Left lung (tissue), 4 donors: ENCODE measurements at regions not wholly inside any gene's neighbourhood (a gene's known extent, or its start where the extent isn't known, plus 50 kb on each side); places are given as distances from the start of the nearest gene placed in this dataset.
A peak's percentile ranks its signal among the peaks of the same experiment; 100 is the strongest.
"Not testable (repeated sequence)": the region's sequence is repeated elsewhere in the genome, so short reads cannot be mapped to it uniquely, and the experiment has no call there.

Source experiments
- ATAC-seq: fragments of 200-7000 bp; cut with Tn5 transposase; one replicate; pipeline ENCODE4 v1.9.1; 2020; ENCODE audit warnings: moderate library complexity
- DNase-seq, 4 donors: peaks; one replicate each; pipeline ENCODE4 v3.0.0-alpha.2; 2013 to 2020
- H3K27ac ChIP-seq, 2 donors: fragments of 200-600 bp; sonication (generic) in 1 of 2; one replicate each; pipeline versions ENCODE4 v1.5.0 to v1.8.0; 2020 to 2021
- H3K27me3 ChIP-seq, 2 donors: fragments of 200-600 bp; sonication (generic) in 1 of 2; one replicate each; pipeline versions ENCODE4 v1.5.0 to v1.8.0; 2020 to 2021
- H3K36me3 ChIP-seq, 2 donors: fragments of 200-600 bp; sonication (generic) in 1 of 2; one replicate each; pipeline versions ENCODE4 v1.5.0 to v1.8.0; 2020 to 2021
- H3K4me1 ChIP-seq, 2 donors: fragments of 200-600 bp; one replicate each; pipeline ENCODE4 v1.8.0; 2021
- H3K4me3 ChIP-seq, 2 donors: fragments of 200-600 bp; sonication (generic) in 1 of 2; one replicate each; pipeline versions ENCODE4 v1.5.0 to v1.8.0; 2020 to 2021; ENCODE audit warnings: mild to moderate bottlenecking in 1 of 2
- H3K9me3 ChIP-seq, 2 donors: fragments of 200-600 bp; sonication (generic) in 1 of 2; one replicate each; pipeline versions ENCODE4 v1.5.0 to v1.8.0; 2020 to 2021
- intact Hi-C, 2 donors: fragments of 100-400 bp; cut with DNase I; formaldehyde crosslinking; loops; one replicate each; pipeline versions ENCODE4 v1.11.2 to v1.14.2; 2022
- TF ChIP-seq, protein P1 (sequence below), 2 donors: fragments of 200-600 bp; sonication (generic) in 1 of 2; IDR thresholded peaks; one replicate each; pipeline versions ENCODE4 v1.5.0 to v1.8.0; 2021; ENCODE audit warnings: antibody characterized with exemption in 2 of 2
- donor health status: DM: no; HTN: yes; CAD: no.
- donor health status: DM: no; HTN: no; CAD: no.

DNA sequence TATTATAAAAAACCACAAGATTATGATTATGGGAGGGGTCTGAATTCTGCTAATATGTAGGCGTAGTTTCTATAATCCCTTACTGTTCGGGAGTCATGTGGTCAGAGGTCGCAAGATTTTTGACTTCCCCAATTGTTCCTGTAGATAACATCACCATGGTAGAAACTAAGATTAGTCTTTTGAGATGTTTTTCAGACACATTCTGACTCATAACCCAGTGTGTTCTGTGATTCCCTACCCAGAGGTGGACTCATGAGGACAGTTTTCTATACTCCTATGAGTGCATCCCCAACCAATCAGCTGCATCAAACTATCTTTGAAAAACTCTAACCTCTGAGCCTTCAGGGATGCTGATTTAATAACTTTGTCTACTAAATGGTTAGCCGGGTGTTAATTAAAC, 175.5 kb downstream of the RFPL4B start:
- intact Hi-C loops, result no loop called here
- Histone ChIP-seq H3K4me1 (no peaks in the 10 kb centered on the region), H3K27me3 (no peaks in the 10 kb centered on the region), H3K36me3 (no peaks in the 10 kb centered on the region), H3K4me3 (no peak overlapping the region), H3K9me3 (no peaks in the 10 kb centered on the region), H3K27ac (no peak overlapping the region)
- DNase-seq (no peak), ATAC-seq (no peak)
- TF ChIP-seq, protein P1, sequence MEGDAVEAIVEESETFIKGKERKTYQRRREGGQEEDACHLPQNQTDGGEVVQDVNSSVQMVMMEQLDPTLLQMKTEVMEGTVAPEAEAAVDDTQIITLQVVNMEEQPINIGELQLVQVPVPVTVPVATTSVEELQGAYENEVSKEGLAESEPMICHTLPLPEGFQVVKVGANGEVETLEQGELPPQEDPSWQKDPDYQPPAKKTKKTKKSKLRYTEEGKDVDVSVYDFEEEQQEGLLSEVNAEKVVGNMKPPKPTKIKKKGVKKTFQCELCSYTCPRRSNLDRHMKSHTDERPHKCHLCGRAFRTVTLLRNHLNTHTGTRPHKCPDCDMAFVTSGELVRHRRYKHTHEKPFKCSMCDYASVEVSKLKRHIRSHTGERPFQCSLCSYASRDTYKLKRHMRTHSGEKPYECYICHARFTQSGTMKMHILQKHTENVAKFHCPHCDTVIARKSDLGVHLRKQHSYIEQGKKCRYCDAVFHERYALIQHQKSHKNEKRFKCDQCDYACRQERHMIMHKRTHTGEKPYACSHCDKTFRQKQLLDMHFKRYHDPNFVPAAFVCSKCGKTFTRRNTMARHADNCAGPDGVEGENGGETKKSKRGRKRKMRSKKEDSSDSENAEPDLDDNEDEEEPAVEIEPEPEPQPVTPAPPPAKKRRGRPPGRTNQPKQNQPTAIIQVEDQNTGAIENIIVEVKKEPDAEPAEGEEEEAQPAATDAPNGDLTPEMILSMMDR (IDR thresholded peaks at IDR 0.05), result no peak

DNA sequence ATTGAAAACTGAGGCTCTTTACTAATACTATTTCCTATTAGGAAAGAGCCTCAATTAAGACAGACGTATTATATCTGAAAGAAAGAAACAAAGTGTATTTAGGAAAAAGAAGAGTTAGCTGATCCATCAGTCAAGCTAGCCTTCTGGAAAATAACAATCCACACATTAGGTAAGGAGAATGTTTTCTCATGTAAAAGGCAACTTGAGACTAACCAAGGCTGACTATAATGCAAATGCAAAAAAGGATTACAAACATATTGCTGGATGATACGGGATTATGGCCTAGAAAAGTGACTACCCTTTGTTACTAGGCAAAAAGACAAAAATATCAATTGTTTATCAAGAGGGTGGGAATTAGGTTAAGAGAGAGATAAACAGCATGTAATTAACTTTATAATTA, 176.9 kb downstream of the RFPL4B start:
- no peaks in the 10 kb centered on the region for H3K4me1 ChIP-seq
- no peaks in the 10 kb centered on the region for H3K9me3 ChIP-seq
- TF ChIP-seq, protein P1 (IDR thresholded peaks at IDR 0.05), result no peak

DNA sequence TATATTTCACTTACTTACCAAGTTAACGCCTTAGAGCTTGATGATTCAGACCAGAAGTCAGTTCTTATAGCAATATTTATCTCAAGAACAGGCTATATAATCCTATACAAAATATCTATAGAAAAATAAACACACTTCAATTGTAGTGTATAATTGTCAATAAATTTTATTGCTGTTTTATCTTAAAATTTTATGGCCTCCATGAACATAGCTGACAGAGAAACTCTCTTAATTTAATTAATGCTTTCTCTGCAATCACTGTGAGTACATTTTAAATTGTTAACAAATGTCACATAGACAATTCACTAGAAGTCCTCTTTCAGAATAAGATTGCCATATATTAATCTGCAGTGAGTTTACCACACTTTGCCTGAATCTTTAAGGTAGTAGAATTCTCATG, 178.6 kb downstream of the RFPL4B start:
- Histone ChIP-seq H3K4me3 (no peak overlapping the region), H3K27me3 (no peaks in the 10 kb centered on the region), H3K4me1 (no peaks in the 10 kb centered on the region), H3K27ac (no peak overlapping the region), H3K36me3 (no peaks in the 10 kb centered on the region), H3K9me3 (no peaks in the 10 kb centered on the region)
- TF ChIP-seq, protein P1 (IDR thresholded peaks at IDR 0.05), result no peak
- DNase-seq (no peak), ATAC-seq (no peak)
- intact Hi-C loops, result no loop called here

More for the DNA sequence above, 176.9 kb downstream of the RFPL4B start:
- no peak overlapping the region for H3K27ac ChIP-seq
- no peak for DNase-seq
- ATAC-seq, result no peak
- no peaks in the 10 kb centered on the region for H3K27me3 ChIP-seq
- intact Hi-C loops, result no loop called here
- no peak overlapping the region for H3K4me3 ChIP-seq
- H3K36me3 ChIP-seq, result no peaks in the 10 kb centered on the region

DNA sequence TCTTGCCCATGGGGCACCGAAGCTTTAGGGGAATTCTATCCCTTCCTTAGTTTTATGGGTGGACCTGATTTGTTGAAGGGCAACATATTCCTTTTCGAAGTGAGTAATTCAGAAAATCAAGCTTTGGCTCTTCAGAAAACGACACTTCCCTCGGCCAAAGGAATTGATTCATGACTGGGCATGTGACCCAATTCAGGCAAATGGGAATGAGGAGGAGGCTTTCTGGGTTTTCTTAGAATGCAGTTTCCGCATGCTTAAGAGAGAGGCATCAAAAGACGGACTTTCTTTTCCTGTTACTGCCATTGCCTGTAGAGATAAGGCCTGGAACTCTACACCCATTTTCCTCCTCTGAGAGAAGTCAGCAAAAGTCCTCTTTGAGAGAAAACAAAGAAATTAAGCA, 179.5 kb downstream of the RFPL4B start:
- H3K4me1 ChIP-seq, result no peaks in the 10 kb centered on the region
- no peaks in the 10 kb centered on the region for H3K36me3 ChIP-seq
- no peak for DNase-seq
- no peaks in the 10 kb centered on the region for H3K27me3 ChIP-seq
- no peaks in the 10 kb centered on the region for H3K9me3 ChIP-seq
- intact Hi-C loops, result no loop called here
- H3K4me3 ChIP-seq, result no peak overlapping the region
- TF ChIP-seq, protein P1 (IDR thresholded peaks at IDR 0.05), result no peak
- no peak overlapping the region for H3K27ac ChIP-seq
- ATAC-seq, result no peak

DNA sequence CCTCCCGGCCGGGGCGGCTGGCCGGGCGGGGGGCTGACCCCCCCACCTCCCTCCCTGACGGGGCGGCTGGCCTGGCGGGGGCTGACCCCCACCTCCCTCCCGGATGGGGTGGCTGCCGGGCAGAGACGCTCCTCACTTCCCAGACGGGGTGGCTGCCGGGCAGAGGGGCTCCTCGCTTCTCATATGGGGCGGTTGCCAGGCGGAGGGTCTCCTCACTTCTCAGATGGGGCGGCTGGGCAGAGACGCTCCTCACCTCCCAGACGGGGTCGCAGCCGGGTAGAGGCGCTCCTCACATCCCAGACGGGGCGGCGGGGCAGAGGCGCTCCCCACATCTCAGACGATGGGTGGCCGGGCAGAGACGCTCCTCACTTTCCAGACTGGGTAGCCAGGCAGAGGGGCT, 181.2 kb downstream of the RFPL4B start:
- peak in 1 of 4 donors; percentile 25 for DNase-seq
- H3K9me3 ChIP-seq, intact Hi-C loops, ATAC-seq, H3K27ac ChIP-seq, H3K36me3 ChIP-seq, H3K4me1 ChIP-seq, H3K27me3 ChIP-seq, H3K4me3 ChIP-seq: not testable (repeated sequence)

- no peak for DNase-seq
- Histone ChIP-seq H3K36me3 (no peaks in the 10 kb centered on the region), H3K9me3 (peaks cover 0 to 12% of the 10 kb centered on the region in 2 donors), H3K4me1 (no peaks in the 10 kb centered on the region), H3K27me3 (no peaks in the 10 kb centered on the region), H3K27ac (no peak overlapping the region), H3K4me3 (no peak overlapping the region)
- ATAC-seq, result no peak
- intact Hi-C loops, result no loop called here
- TF ChIP-seq, protein P1 (IDR thresholded peaks at IDR 0.05), result no peak
These were observed 188.7 kb downstream of the RFPL4B start for GRCh38 chr6:112535816-112536215.
